Astrocyte of the spinal cord (primary cell): ENCODE measurements at regions not wholly inside any gene's neighbourhood (a gene's known extent, or its start where the extent isn't known, plus 50 kb on each side); places are given as distances from the start of the nearest gene placed in this dataset.
A peak's percentile ranks its signal among the peaks of the same experiment; 100 is the strongest.

Experiments
- DNase-seq: peaks from one replicate; pipeline ENCODE4 v3.0.0; 2011; ENCODE audit warnings: low read depth, low spot score
- H3K4me3 ChIP-seq: 2 replicates; pipeline ENCODE4 v1.5.1; 2011; ENCODE audit warnings: low read depth, mild to moderate bottlenecking, low read length, moderate library complexity
- CTCF ChIP-seq: IDR thresholded peaks from 2 replicates; pipeline ENCODE4 v1.5.1; 2012; ENCODE audit warnings: low read depth, mild to moderate bottlenecking, low read length, inconsistent platforms
- in situ Hi-C: cut with HindIII; loops from 2 replicates; pipeline ENCODE4 v1.10.0; 2017; ENCODE audit warnings: low sequenced_read_pairs

GRCh38 chr13:111045170-111045569 is 69.9 kb upstream of the ARHGEF7 start:
- in situ Hi-C loops: no loop called here

GRCh38 chr13:111044087-111044830 is 70.9 kb upstream of the ARHGEF7 start:
- no peak overlapping the region for H3K4me3 ChIP-seq
- in situ Hi-C loops: no loop called here
- no peak for DNase-seq
- TF ChIP-seq CTCF: no peak

More at GRCh38 chr13:111045170-111045569, 69.9 kb upstream of the ARHGEF7 start:
- no peak for TF ChIP-seq CTCF
- DNase-seq: no peak
- no peak overlapping the region for H3K4me3 ChIP-seq

GRCh38 chr13:111043575-111043982 is 71.5 kb upstream of the ARHGEF7 start:
- TF ChIP-seq CTCF: no peak
- DNase-seq: peak; percentile 26
- H3K4me3 ChIP-seq: no peak overlapping the region
- in situ Hi-C loops: no loop called here

GRCh38 chr13:111042661-111043226 is 72.4 kb upstream of the ARHGEF7 start:
- TF ChIP-seq CTCF: no peak
- H3K4me3 ChIP-seq: no peak overlapping the region
- in situ Hi-C loops: no loop called here
- DNase-seq: no peak

- no peak overlapping the region for H3K4me3 ChIP-seq
- in situ Hi-C loops: no loop called here
- TF ChIP-seq CTCF: no peak
- no peak for DNase-seq
These were observed 74.3 kb upstream of the ARHGEF7 start for GRCh38 chr13:111040830-111041229.

- no peak for DNase-seq
- H3K4me3 ChIP-seq: no peak overlapping the region
- in situ Hi-C loops: no loop called here
- TF ChIP-seq CTCF: no peak
These were observed 75.4 kb upstream of the ARHGEF7 start for GRCh38 chr13:111039735-111040134.
